ENCODE measurements at regions not wholly inside any gene's neighbourhood (a gene's known extent, or its start where the extent isn't known, plus 50 kb on each side); places are given as distances from the start of the nearest gene placed in this dataset.

- Mint-ChIP-seq H3K4me3 (no peak overlapping the region), H3K27me3 (no peaks in the 10 kb centered on the region), H3K27ac (no peak overlapping the region), H3K4me1 (no peaks in the 10 kb centered on the region), H3K9me3 (peaks cover 3% of the 10 kb centered on the region), H3K36me3 (ENCODE audit: low read depth) (no peaks in the 10 kb centered on the region)
- no peak for DNase-seq
- POLR2A ChIA-PET: no interaction called here
- CTCF ChIA-PET: no interaction called here
Measured at GRCh38 chr7:41098402-41098801, 604.5 kb downstream of the INHBA start.

- POLR2A ChIA-PET: no interaction called here
- no peaks in the 10 kb centered on the region for H3K27me3 Mint-ChIP-seq
- H3K36me3 Mint-ChIP-seq (ENCODE audit: low read depth): no peaks in the 10 kb centered on the region
- peaks cover 6% of the 10 kb centered on the region for H3K9me3 Mint-ChIP-seq
- H3K27ac Mint-ChIP-seq: no peak overlapping the region
- CTCF ChIA-PET: no interaction called here
- H3K4me3 Mint-ChIP-seq: no peak overlapping the region
- H3K4me1 Mint-ChIP-seq: no peaks in the 10 kb centered on the region
- no peak for DNase-seq
Measured at GRCh38 chr7:41097501-41097900, 605.4 kb downstream of the INHBA start.

GRCh38 chr7:41096917-41097316 is 606.0 kb downstream of the INHBA start:
- no peak for DNase-seq

GRCh38 chr7:41093141-41093540 is 609.7 kb downstream of the INHBA start:
- no peak overlapping the region for H3K27ac Mint-ChIP-seq
- no peaks in the 10 kb centered on the region for H3K4me1 Mint-ChIP-seq
- ChIA-PET POLR2A (no interaction called here), CTCF (no interaction called here)
- H3K27me3 Mint-ChIP-seq: no peaks in the 10 kb centered on the region
- H3K9me3 Mint-ChIP-seq: peaks cover 3% of the 10 kb centered on the region
- no peak for DNase-seq
- no peaks in the 10 kb centered on the region for H3K36me3 Mint-ChIP-seq (ENCODE audit: low read depth)
- no peak overlapping the region for H3K4me3 Mint-ChIP-seq

More at GRCh38 chr7:41096917-41097316, 606.0 kb downstream of the INHBA start:
- peaks cover 6% of the 10 kb centered on the region for H3K9me3 Mint-ChIP-seq
- ChIA-PET POLR2A (no interaction called here), CTCF (no interaction called here)
- H3K27me3 Mint-ChIP-seq: no peaks in the 10 kb centered on the region
- no peaks in the 10 kb centered on the region for H3K36me3 Mint-ChIP-seq (ENCODE audit: low read depth)
- H3K4me3 Mint-ChIP-seq: no peak overlapping the region
- no peak overlapping the region for H3K27ac Mint-ChIP-seq
- H3K4me1 Mint-ChIP-seq: no peaks in the 10 kb centered on the region

GRCh38 chr7:41085244-41085643 is 617.6 kb downstream of the INHBA start:
- no peak overlapping the region for H3K27ac Mint-ChIP-seq
- no peak for DNase-seq
- no peaks in the 10 kb centered on the region for H3K4me1 Mint-ChIP-seq
- peaks cover 3% of the 10 kb centered on the region for H3K9me3 Mint-ChIP-seq
- H3K36me3 Mint-ChIP-seq (ENCODE audit: low read depth): no peaks in the 10 kb centered on the region
- CTCF ChIA-PET: no interaction called here
- POLR2A ChIA-PET: no interaction called here
- no peak overlapping the region for H3K4me3 Mint-ChIP-seq
- no peaks in the 10 kb centered on the region for H3K27me3 Mint-ChIP-seq

- H3K27ac Mint-ChIP-seq: no peak overlapping the region
- H3K4me1 Mint-ChIP-seq: no peaks in the 10 kb centered on the region
- H3K9me3 Mint-ChIP-seq: peaks cover 6% of the 10 kb centered on the region
- no peak overlapping the region for H3K4me3 Mint-ChIP-seq
- DNase-seq: no peak
- ChIA-PET POLR2A (no interaction called here), CTCF (no interaction called here)
- no peaks in the 10 kb centered on the region for H3K36me3 Mint-ChIP-seq (ENCODE audit: low read depth)
- H3K27me3 Mint-ChIP-seq: no peaks in the 10 kb centered on the region
Measured at GRCh38 chr7:41084381-41084780, 618.5 kb downstream of the INHBA start.

GRCh38 chr7:41069635-41070034 is 633.3 kb downstream of the INHBA start:
- Mint-ChIP-seq H3K36me3 (ENCODE audit: low read depth) (no peaks in the 10 kb centered on the region), H3K4me1 (no peaks in the 10 kb centered on the region), H3K9me3 (peaks cover 7% of the 10 kb centered on the region), H3K27ac (no peak overlapping the region), H3K4me3 (no peak overlapping the region), H3K27me3 (no peaks in the 10 kb centered on the region)
- POLR2A ChIA-PET: no interaction called here
- CTCF ChIA-PET: no interaction called here
- no peak for DNase-seq

- H3K4me3 Mint-ChIP-seq: no peak overlapping the region
- no peaks in the 10 kb centered on the region for H3K27me3 Mint-ChIP-seq
- peaks cover 11% of the 10 kb centered on the region for H3K9me3 Mint-ChIP-seq
- no peak for DNase-seq
- no peaks in the 10 kb centered on the region for H3K36me3 Mint-ChIP-seq (ENCODE audit: low read depth)
- no peak overlapping the region for H3K27ac Mint-ChIP-seq
- ChIA-PET POLR2A (no interaction called here), CTCF (no interaction called here)
- H3K4me1 Mint-ChIP-seq: no peaks in the 10 kb centered on the region
Measured at GRCh38 chr7:41067576-41067975, 635.3 kb downstream of the INHBA start.

- ChIA-PET POLR2A (no interaction called here), CTCF (no interaction called here)
- H3K4me1 Mint-ChIP-seq: no peaks in the 10 kb centered on the region
- DNase-seq: no peak
- no peak overlapping the region for H3K4me3 Mint-ChIP-seq
- no peaks in the 10 kb centered on the region for H3K36me3 Mint-ChIP-seq (ENCODE audit: low read depth)
- no peaks in the 10 kb centered on the region for H3K27me3 Mint-ChIP-seq
- peaks cover 11% of the 10 kb centered on the region for H3K9me3 Mint-ChIP-seq
- no peak overlapping the region for H3K27ac Mint-ChIP-seq
Measured at GRCh38 chr7:41065663-41066062, 637.2 kb downstream of the INHBA start.

- Mint-ChIP-seq H3K27me3 (no peaks in the 10 kb centered on the region), H3K27ac (no peak overlapping the region), H3K9me3 (peaks cover 10% of the 10 kb centered on the region), H3K4me1 (no peaks in the 10 kb centered on the region), H3K36me3 (ENCODE audit: low read depth) (no peaks in the 10 kb centered on the region), H3K4me3 (no peak overlapping the region)
- DNase-seq: no peak
- ChIA-PET CTCF (no interaction called here), POLR2A (no interaction called here)
Measured at GRCh38 chr7:41063116-41063515, 639.8 kb downstream of the INHBA start.

GRCh38 chr7:41060796-41061195 is 642.1 kb downstream of the INHBA start:
- ChIA-PET CTCF (no interaction called here), POLR2A (no interaction called here)
- Mint-ChIP-seq H3K27ac (no peak overlapping the region), H3K4me1 (no peaks in the 10 kb centered on the region), H3K4me3 (no peak overlapping the region), H3K36me3 (ENCODE audit: low read depth) (no peaks in the 10 kb centered on the region), H3K9me3 (peaks cover 22% of the 10 kb centered on the region), H3K27me3 (no peaks in the 10 kb centered on the region)
- DNase-seq: no peak

- H3K36me3 Mint-ChIP-seq (ENCODE audit: low read depth): no peaks in the 10 kb centered on the region
- no peak for DNase-seq
- CTCF ChIA-PET: no interaction called here
- no peak overlapping the region for H3K27ac Mint-ChIP-seq
- POLR2A ChIA-PET: no interaction called here
- no peak overlapping the region for H3K4me3 Mint-ChIP-seq
- no peaks in the 10 kb centered on the region for H3K27me3 Mint-ChIP-seq
- no peaks in the 10 kb centered on the region for H3K4me1 Mint-ChIP-seq
- peaks cover 26% of the 10 kb centered on the region for H3K9me3 Mint-ChIP-seq
Measured at GRCh38 chr7:41059796-41060195, 643.1 kb downstream of the INHBA start.

GRCh38 chr7:41058986-41059741 is 643.7 kb downstream of the INHBA start:
- Mint-ChIP-seq H3K27ac (no peak overlapping the region), H3K9me3 (peaks cover 30% of the 10 kb centered on the region), H3K27me3 (no peaks in the 10 kb centered on the region), H3K36me3 (ENCODE audit: low read depth) (no peaks in the 10 kb centered on the region), H3K4me1 (no peaks in the 10 kb centered on the region), H3K4me3 (no peak overlapping the region)
- CTCF ChIA-PET: no interaction called here
- DNase-seq: no peak
- POLR2A ChIA-PET: no interaction called here

GRCh38 chr7:41054960-41055661 is 647.8 kb downstream of the INHBA start:
- H3K4me3 Mint-ChIP-seq: no peak overlapping the region
- CTCF ChIA-PET: no interaction called here
- no peak for DNase-seq
- H3K36me3 Mint-ChIP-seq (ENCODE audit: low read depth): no peaks in the 10 kb centered on the region
- POLR2A ChIA-PET: no interaction called here
- no peak overlapping the region for H3K27ac Mint-ChIP-seq
- no peaks in the 10 kb centered on the region for H3K4me1 Mint-ChIP-seq
- peaks cover 48% of the 10 kb centered on the region for H3K9me3 Mint-ChIP-seq
- H3K27me3 Mint-ChIP-seq: no peaks in the 10 kb centered on the region
